ENCODE measurements at regions not wholly inside any gene's neighbourhood (a gene's known extent, or its start where the extent isn't known, plus 50 kb on each side); places are given as distances from the start of the nearest gene placed in this dataset.

GRCh38 chr15:85972805-85973540 is 106.7 kb upstream of the AGBL1 start:
- TF ChIP-seq CTCF (IDR thresholded peaks at IDR 0.05; ENCODE audit: low read depth, low read length) (no peak), POLR2A (IDR thresholded peaks at IDR 0.05; ENCODE audit: extremely low read depth, insufficient read length) (no peak), MAX (IDR thresholded peaks at IDR 0.05; ENCODE audit: low read depth, low read length) (no peak)
